DND-41 (cell line): ENCODE measurements at regions not wholly inside any gene's neighbourhood (a gene's known extent, or its start where the extent isn't known, plus 50 kb on each side); places are given as distances from the start of the nearest gene placed in this dataset.

ENCODE experiments used
- EZH2 ChIP-seq: IDR thresholded peaks from 3 replicates; pipeline ENCODE4 v1.6.1; 2012; ENCODE audit warnings: borderline replicate concordance, low read depth, mild to moderate bottlenecking, moderate library complexity, low read length, inconsistent platforms; ENCODE audit not compliant: severe bottlenecking
- TF ChIP-seq, protein P1 (sequence below): IDR thresholded peaks from 2 replicates; pipeline ENCODE4 v1.5.1; 2012; ENCODE audit warnings: borderline replicate concordance, low read length, moderate library complexity, mild to moderate bottlenecking; ENCODE audit not compliant: poor library complexity, severe bottlenecking; ENCODE audit errors: extremely low read depth

DNA sequence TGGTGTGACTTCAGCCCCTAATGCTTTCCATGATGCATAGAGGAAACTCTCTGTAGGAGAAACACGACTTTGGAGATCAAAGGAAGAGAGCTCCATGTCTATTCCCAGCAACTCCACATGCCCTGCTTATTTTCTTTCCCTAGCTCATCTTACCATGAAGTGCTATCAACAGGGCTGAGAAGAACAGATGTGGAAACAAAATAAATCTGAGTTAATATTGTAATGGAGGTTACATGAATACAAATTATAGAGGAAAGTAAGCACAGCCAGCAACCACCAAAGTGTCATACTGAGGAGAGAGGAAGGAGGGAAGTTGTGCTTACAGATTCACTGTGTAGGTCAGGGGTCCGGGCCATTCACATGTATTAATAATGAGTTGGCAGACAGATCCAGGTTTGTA, 157.5 kb downstream of the RFPL4B start:
- TF ChIP-seq EZH2: no peak
- TF ChIP-seq, protein P1, sequence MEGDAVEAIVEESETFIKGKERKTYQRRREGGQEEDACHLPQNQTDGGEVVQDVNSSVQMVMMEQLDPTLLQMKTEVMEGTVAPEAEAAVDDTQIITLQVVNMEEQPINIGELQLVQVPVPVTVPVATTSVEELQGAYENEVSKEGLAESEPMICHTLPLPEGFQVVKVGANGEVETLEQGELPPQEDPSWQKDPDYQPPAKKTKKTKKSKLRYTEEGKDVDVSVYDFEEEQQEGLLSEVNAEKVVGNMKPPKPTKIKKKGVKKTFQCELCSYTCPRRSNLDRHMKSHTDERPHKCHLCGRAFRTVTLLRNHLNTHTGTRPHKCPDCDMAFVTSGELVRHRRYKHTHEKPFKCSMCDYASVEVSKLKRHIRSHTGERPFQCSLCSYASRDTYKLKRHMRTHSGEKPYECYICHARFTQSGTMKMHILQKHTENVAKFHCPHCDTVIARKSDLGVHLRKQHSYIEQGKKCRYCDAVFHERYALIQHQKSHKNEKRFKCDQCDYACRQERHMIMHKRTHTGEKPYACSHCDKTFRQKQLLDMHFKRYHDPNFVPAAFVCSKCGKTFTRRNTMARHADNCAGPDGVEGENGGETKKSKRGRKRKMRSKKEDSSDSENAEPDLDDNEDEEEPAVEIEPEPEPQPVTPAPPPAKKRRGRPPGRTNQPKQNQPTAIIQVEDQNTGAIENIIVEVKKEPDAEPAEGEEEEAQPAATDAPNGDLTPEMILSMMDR: no peak
